Epithelial cell of prostate (primary cell): ENCODE measurements at regions not wholly inside any gene's neighbourhood (a gene's known extent, or its start where the extent isn't known, plus 50 kb on each side); places are given as distances from the start of the nearest gene placed in this dataset.
A peak's percentile ranks its signal among the peaks of the same experiment; 100 is the strongest.

Experiments
- DNase-seq: peaks from one replicate; pipeline ENCODE4 v3.0.0-alpha.2; 2011; ENCODE audit warnings: low read depth, low spot score
- H3K27ac ChIP-seq: fragments of 450-650 bp; 2 replicates; pipeline ENCODE4 v1.5.1; 2017; ENCODE audit warnings: mild to moderate bottlenecking

DNA sequence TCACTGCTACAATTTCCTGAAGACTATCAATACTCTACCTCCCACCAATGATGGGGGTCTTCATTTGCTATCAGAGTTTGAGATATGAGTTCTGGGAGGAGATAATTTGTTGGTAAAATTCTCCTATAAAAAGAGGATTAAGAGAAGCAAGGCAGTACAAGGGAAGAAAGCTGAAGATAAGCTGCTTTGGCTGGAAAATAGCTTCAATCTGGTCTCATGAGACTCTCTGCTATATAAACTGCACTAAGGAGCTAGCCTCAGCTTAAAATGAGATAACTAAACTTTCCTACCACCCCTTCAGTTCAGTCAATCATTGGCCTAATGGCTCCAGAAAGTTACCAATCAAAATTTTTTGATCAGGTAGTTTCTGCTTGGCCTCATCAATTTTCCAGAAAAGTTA is 2105.0 kb downstream of the ARAP2 start:
- no peak for DNase-seq
- H3K27ac ChIP-seq: no peak overlapping the region

GRCh38 chr4:34148322-34148908 is 2095.9 kb downstream of the ARAP2 start:
- no peak overlapping the region for H3K27ac ChIP-seq
- DNase-seq: no peak

GRCh38 chr4:34157547-34157946 is 2086.8 kb downstream of the ARAP2 start:
- H3K27ac ChIP-seq: no peak overlapping the region
- DNase-seq: no peak

DNA sequence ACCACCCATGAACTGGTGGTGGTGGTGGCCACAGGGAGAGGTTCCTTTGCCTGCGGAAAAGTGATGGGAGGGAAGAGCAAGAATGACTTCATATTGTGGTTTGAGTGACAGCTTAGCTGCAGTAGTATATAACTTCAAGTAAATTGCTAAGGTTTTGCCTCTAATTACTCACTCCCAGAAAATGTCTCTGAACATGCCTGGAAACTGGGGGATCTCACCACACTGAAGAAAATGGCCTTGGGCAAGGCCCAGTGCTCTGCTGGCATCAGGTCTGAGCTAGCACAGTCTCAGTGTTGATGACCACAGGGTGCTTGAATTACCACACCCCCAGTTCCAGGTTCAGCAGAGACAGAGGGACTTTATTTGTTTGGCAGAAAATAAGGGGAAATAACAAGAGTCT is 2085.4 kb downstream of the ARAP2 start:
- no peak overlapping the region for H3K27ac ChIP-seq
- DNase-seq: peak; percentile 52

DNA sequence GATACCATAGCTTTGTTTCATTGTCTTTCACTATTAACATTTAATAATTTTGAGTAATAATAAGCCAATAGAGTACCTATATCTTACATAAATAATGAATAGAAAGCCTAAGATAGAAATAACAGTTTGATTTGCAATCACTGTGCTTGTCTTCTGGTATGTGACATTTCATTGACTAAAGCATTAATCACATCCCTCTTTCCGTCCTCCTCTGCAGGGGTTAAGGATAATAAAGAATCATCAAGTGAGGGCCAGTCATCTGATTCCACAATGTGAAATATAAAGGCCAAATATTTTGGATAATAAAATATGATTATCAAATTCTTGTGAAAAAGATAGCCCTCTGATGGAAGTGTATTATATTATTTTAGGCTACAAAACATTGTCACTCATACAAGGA is 2073.4 kb downstream of the ARAP2 start:
- DNase-seq: no peak
- H3K27ac ChIP-seq: no peak overlapping the region

- DNase-seq: no peak
- H3K27ac ChIP-seq: no peak overlapping the region
These were observed 2067.7 kb downstream of the ARAP2 start for GRCh38 chr4:34176609-34177008.

GRCh38 chr4:34178476-34178875 is 2065.8 kb downstream of the ARAP2 start:
- no peak for DNase-seq
- no peak overlapping the region for H3K27ac ChIP-seq

GRCh38 chr4:34181311-34181841 is 2062.9 kb downstream of the ARAP2 start:
- DNase-seq: peak; percentile 90
- H3K27ac ChIP-seq: peak overlapping the region; percentile 92

DNA sequence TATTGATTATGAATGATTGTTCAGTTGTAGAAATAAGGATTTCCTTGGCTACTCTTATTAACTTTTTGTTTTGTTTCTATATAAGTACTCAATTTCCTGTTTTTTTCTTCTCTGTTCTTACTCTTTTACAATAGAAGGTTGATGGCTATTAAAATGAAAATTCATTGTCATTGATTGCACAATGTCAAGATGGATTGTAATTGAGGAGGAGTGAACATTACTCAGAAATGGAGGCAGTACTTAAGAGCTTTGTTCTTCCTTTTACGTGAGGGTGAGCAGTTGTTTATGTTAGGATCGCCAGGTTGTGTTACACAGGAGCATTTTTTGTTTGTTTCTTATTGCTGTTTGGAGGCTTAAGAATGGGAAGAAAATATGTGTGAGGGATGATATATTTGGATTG is 2062.4 kb downstream of the ARAP2 start:
- DNase-seq: peak; percentile 73
- peak overlapping the region; percentile 92 for H3K27ac ChIP-seq

GRCh38 chr4:34182306-34182705 is 2062.0 kb downstream of the ARAP2 start:
- H3K27ac ChIP-seq: peak overlapping the region; percentile 92
- no peak for DNase-seq

- H3K27ac ChIP-seq: no peak overlapping the region
- DNase-seq: no peak
These were observed 2060.4 kb downstream of the ARAP2 start for GRCh38 chr4:34183926-34184325.

- no peak for DNase-seq
- no peak overlapping the region for H3K27ac ChIP-seq
These were observed 2057.3 kb downstream of the ARAP2 start for GRCh38 chr4:34187056-34187455.

- DNase-seq: no peak
- no peak overlapping the region for H3K27ac ChIP-seq
These were observed 2052.9 kb downstream of the ARAP2 start for GRCh38 chr4:34191443-34191842.

DNA sequence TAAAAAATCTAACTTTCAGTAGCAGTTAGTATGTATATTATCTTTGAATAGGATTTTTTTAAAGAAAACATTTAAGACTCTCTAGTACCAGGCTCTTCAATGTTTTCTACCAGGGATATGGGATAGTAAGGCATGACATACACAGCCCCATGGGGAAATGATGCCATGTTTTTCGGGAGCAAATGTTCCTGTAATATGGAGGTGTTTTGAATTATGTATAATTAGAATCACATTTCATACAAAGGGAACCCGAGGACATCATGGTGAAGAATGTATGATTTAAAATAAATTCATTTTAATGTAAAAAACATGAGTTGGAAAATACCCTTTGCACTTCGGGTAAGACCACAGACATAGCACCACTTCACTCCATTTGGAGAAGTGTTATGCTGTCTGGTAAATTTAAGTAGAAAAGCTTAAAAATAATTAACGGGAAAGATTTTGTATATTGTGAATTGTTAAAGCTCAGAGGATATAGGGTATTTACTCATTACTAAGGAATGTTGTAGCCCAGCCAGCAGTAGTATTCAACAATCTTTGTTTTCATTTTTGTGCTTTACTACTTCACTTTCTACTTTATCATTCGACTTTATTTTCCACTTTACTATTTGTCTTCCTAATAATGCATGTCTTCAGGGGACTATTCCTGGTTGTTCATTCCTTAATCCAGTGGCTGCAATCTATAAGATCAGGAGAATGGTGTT is 2050.7 kb downstream of the ARAP2 start:
- no peak overlapping the region for H3K27ac ChIP-seq
- no peak for DNase-seq

DNA sequence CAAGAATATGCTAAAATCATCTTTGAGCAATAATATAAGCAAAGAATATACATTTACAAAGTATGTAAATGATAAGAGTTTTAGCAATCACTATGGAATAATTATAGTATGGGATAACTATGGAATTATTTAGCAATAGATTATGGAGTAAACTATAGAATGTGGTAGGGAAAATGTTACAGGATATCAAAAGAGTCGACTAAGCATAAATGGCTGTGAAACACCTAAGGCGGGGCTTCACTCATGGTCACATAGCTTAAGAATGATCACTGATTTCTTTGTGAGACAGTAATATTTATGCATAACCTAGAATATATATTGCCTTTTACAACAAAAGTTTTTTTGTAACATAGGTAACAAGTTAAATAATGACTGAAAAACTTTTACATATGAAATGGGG is 2049.7 kb downstream of the ARAP2 start:
- H3K27ac ChIP-seq: no peak overlapping the region
- no peak for DNase-seq

GRCh38 chr4:34196375-34196774 is 2047.9 kb downstream of the ARAP2 start:
- DNase-seq: no peak

DNA sequence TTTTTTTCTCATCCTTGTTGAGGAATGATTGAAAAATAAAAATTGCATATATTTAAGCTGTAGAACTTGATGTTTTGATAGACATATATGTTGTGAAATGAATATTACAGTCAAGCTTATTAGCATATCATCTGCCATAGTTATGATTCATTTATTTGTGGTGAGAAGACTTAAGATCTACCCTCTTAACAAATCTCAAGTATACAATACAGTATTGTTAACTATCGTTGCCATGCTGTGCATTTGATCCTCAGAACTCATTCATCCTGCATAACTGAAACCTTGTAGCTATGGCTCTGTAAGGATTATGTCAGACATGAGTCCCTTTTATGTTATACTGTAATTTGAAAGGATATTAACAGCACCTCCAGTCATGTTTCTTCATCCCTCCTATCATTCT is 2045.3 kb downstream of the ARAP2 start:
- DNase-seq: no peak
- no peak overlapping the region for H3K27ac ChIP-seq

More at GRCh38 chr4:34196375-34196774, 2047.9 kb downstream of the ARAP2 start:
- H3K27ac ChIP-seq: no peak overlapping the region

- no peak overlapping the region for H3K27ac ChIP-seq
These were observed 2043.8 kb downstream of the ARAP2 start for GRCh38 chr4:34200535-34200934.

DNA sequence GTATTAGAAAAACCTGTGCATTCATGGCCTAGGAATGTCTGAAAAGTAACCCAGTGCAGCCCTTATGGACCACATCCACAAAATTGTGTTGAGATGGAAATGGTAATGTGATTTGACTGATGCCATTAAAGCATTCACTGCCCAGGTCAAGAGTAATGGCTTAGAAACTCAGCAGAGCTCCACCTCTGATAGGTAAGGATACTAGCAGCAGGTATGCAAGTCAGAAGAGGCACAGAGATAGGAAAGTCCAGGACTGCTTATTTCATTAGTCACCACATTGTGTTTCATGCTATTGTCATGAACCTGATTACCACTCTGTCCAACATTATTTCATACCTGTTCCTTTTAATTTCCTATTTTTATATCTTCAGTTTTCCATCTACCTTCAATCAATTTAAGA is 2042.2 kb downstream of the ARAP2 start:
- H3K27ac ChIP-seq: peak overlapping the region; percentile 27
- DNase-seq: no peak

More at GRCh38 chr4:34200535-34200934, 2043.8 kb downstream of the ARAP2 start:
- no peak for DNase-seq

GRCh38 chr4:34220601-34221000 is 2023.7 kb downstream of the ARAP2 start:
- DNase-seq: no peak
- no peak overlapping the region for H3K27ac ChIP-seq

- no peak overlapping the region for H3K27ac ChIP-seq
- DNase-seq: no peak
These were observed 2022.3 kb downstream of the ARAP2 start for GRCh38 chr4:34221986-34222385.

DNA sequence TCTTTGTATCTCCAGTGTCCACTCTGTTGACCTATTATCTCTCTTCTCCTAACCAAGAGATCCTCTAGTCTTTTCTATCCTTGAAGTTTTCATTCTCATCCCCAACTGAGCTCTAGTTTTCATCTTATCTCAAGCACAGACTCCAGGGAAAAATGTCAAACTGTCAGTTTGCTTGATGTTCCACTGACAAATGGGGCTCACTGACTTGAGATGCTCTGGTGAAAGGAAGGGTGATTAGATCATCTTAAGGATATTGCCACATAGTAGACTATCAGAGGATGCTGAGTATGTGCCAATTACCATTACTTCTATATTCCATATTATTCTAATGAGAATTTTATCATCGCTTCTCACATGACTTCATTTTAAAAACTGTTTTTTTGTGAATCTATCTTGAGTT is 2008.2 kb downstream of the ARAP2 start:
- H3K27ac ChIP-seq: no peak overlapping the region
- DNase-seq: no peak
